HS-5 (cell line): ENCODE measurements at regions not wholly inside any gene's neighbourhood (a gene's known extent, or its start where the extent isn't known, plus 50 kb on each side); places are given as distances from the start of the nearest gene placed in this dataset.
"Not testable (repeated sequence)": the region's sequence is repeated elsewhere in the genome, so short reads cannot be mapped to it uniquely, and the experiment has no call there.

Experiments used
- DNase-seq: peaks from one replicate; pipeline ENCODE4 v3.0.0-alpha.2; 2012; ENCODE audit warnings: low read depth

DNA sequence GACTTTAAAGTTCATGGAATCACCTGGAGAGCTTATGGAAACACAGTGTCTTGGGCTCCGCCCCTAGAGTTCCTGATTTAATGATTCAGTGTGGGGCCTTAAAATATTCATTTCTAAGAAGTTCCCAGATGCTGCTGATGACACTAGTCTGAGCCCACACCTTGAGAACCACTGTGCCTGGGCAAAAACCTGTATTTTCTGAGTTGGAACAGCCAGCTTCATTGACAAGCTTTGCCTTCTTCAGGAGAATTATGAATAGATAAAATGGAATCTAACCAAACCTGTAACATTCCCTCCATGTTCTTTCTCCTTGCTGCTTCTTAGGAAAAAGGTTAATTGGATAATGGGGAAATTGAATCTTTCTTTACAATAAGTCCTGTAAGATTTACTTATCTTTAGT, 490.7 kb downstream of the DIPK2A start:
- no peak for DNase-seq

DNA sequence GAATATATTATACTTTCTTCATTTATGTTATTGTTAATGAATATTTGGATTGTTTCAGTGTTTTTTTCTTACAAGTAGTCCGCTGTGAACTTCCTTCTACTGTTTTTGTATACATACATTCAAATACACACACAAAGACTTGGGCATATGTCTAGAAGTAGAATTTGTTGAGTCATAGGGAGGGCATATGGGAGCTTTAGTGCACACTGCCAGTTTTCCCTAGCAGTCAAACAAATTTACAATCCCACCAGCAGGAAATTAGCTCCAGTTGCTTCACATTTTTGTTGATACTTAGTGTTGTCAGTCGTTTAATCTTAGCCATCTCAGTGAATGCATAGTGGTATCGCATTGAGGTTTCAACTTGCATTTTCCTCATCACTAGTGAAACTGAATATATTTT, 492.3 kb downstream of the DIPK2A start:
- no peak for DNase-seq

DNA sequence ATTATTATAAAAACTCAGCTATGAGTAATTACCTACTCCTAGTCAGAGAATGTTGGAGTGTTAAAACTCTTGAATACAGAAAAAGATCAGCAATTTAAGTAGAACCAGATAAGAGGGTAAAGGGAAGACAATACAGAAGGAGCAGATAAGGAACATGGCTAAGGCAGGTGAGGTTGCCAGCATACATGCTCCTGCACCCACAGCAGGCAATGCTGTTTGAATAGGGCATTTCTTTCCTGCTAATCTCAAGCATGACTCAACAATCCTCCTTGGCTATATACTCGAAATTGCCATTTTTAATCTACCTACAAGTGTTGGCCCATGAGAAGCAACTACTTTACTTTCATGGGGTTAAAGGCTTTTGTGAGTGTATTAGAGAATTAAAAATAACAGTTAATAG, 494.5 kb downstream of the DIPK2A start:
- no peak for DNase-seq

DNA sequence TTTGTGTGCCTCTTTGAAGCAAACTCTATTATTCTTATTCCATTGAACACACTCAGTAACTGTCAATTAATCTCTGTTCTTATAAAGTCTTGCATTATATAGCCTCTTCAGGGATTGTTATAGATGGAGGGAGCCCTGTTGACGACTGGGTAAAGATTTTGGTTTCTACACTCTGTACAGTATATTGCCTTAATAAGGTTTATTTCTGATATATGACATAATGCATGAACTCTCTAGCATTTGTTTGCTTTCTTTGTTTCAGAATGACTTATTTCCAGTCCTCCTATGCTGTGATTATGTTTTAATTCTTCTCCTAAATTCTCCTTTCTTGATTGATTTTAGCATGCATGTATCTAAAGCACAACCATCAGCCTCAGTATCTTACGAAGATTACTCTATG, 494.9 kb downstream of the DIPK2A start:
- DNase-seq, result no peak

DNA sequence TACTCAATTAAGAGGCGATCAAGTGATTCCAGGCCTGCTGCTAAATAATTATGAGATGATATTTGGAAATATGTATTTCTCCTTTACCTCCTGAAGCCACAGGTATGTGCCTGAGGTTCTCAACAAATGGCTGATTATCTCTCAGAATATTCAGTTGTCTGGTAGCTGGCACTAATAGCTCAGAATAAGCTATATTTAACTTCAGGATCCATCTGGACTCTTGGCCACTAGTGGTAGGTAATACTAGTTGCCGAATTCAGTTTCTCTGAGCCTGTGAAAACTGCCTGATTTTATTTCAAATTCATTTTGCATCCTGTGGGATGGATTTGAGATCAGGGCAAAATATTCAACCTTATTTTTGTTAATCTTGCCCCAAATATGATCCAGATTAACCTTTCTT, 499.0 kb downstream of the DIPK2A start:
- no peak for DNase-seq

DNA sequence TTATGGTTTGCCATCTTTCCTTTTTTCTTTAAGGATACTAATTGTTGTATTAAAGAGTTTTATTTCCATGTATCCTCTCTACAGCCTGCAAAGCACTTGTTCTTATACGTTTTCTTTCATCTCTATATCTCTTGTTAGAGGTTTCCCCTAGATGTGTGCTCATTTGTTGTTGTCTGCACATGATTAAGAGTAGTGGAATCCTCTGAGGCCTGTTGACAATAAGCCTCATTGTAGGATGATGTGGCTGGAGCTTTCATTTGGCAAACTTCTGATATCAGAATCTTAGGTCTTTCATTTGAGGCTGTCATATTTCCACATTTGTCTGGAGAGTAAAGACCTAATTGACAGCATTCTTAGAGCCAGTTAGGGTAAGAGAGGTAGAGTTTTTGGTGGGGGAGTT, 506.0 kb downstream of the DIPK2A start:
- no peak for DNase-seq

- DNase-seq, result no peak
These were observed 508.8 kb downstream of the DIPK2A start for GRCh38 chr3:144480416-144480919.

- DNase-seq, result no peak
These were observed 511.3 kb downstream of the DIPK2A start for GRCh38 chr3:144482876-144483275.

- DNase-seq, result no peak
These were observed 515.4 kb downstream of the DIPK2A start for GRCh38 chr3:144487011-144487410.

GRCh38 chr3:144488927-144489326, 517.3 kb downstream of the DIPK2A start:
- DNase-seq, result no peak

DNA sequence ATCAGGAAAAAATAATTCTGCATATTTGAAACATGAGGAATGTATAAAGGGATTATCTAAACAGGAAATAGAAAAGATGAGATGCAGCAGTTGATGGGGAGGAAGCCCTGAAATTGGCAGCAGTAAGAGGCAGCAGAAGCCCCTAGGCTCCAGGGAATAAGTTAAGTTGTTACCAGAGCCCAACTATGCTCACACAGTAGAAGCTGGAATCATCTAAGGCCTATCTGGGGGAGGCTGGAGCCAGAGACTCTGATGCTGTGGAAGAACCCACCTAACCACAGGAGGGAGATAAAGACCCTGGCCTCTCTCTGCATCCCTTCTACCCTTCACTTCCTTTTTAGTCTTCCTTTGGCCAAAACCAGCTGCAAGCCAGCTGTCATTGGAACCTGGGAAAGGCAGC, 519.7 kb downstream of the DIPK2A start:
- DNase-seq, result no peak

DNA sequence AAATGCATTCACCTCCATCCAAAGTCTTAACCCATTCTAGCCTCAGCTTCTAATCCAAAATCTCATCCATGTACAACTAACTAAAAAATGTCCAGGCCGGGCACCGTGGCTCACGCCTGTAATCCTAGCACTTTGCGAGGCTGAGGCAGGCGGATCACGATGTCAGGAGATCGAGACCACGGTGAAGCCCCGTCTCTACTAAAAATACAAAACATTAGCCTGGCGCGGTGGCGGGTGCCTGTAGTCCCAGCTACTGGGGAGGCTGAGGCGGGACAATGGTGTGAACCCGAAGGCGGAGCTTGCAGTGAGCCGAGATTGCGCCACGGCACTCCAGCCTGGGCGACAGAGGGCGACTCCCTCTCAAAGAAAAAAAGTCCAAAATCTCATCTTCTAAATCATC, 523.0 kb downstream of the DIPK2A start:
- DNase-seq, result not testable (repeated sequence)

DNA sequence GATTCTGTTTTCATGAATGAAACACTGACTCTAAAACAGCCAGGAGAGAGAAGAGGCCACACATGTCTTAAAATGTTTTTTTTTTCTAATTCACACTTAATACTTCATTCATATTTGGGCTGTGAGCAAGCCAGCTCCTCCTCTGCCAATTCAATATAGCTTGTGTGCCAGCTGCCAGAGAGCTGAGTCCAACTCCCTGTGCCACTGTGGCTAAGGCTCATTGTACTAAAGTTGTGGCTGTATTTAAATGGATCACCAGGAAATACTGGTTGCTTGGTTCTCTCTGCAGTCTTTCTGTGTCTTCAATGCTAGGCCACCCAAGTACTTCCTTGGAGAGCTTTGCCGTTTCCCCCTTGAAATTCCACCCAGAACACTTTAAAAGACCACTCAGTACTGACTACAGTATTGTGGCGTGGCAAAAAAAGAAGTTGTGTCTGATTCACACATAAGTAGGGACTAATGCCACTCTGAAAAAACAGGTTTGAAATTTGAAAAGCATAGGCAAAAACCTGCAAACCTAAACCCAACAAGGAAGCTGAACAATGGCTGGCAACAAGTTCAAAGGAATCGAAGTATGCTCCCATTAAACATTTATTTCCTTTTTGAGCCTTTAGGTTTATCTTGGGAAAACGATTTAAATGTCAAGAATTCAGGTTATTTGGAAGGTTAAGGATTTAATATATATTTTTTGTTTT, 524.7 kb downstream of the DIPK2A start:
- no peak for DNase-seq

DNA sequence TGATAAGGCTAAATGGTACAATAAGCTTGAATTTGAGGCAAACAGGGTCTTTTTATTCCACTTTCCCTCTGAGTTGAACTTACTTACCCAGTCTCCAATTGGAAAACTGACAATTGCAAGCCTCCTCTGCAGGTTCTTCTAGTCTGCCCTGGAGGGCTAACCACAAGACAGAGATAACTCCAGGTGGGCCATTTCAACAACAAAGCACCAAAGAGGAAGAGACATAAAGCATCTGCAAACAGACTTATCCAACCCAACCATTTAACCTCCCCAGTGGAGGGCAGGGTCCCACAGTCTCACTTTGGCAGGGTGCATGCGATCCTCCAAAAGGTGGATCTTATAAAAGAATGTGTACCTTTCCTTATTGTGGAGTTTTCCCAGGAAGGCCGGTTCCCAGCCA, 525.8 kb downstream of the DIPK2A start:
- no peak for DNase-seq

GRCh38 chr3:144499001-144499930, 527.6 kb downstream of the DIPK2A start:
- DNase-seq, result peak; percentile 14

DNA sequence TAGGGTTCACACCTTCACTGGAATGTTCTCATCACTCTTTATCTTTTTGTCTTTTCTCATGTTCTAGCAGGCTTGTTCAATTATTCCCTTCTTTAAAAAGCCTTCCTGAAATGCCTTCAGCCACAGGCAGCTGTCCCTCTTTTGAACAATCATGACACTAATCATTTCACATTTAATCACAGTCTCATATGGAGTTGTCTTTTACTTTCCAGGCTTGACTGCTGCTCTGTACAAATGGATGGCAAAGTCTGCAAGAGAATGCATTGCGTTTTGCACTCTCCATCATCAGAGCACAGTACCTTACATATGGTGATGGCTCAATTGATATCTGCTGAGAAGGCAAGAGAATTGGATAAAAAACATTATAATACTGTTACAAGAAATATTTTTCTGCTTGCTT, 529.8 kb downstream of the DIPK2A start:
- no peak for DNase-seq

DNA sequence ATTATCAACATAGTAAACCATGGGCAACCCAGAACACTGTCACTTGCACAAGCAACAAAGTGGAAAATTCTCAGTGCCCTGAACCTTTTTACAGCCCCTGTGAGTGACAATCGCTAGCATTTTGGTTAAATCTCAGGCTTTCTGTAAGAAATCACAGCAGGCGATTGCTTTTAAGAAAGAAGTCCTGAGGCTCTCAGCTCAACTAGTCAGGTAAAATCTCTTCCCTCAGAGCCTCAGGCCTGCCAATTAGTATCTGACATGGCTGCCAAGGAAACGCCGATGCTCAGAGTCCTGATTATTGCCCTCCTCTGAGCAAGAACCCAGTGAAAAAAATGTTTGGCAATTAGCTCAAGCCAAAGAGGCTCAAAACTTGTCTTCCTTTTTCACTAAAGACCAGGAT, 530.8 kb downstream of the DIPK2A start:
- DNase-seq, result no peak

GRCh38 chr3:144506375-144506774, 534.8 kb downstream of the DIPK2A start:
- DNase-seq, result not testable (repeated sequence)

- DNase-seq, result no peak
These were observed 539.7 kb downstream of the DIPK2A start for GRCh38 chr3:144511346-144511745.

GRCh38 chr3:144516026-144516425, 544.4 kb downstream of the DIPK2A start:
- no peak for DNase-seq

DNA sequence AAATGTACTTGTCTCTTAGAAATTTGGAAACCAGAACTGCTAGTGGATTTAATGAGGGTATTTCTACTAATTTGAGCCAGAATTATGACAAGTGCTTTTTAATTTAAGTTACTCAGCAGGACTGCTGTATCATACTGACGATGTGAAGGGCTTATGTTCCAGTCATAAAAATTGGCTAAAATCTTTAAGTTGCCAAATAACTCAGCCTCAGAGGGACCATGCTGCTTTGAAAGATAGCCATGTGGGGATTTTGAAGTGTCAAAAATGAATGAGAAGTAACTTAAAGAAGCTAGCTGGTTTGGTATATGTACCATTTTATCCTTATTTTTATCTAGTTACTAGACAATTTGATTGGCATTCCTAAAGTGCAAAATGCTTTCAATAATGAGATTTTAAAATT, 545.0 kb downstream of the DIPK2A start:
- no peak for DNase-seq

- DNase-seq, result no peak
These were observed 549.5 kb downstream of the DIPK2A start for GRCh38 chr3:144521131-144521530.

- DNase-seq, result no peak
These were observed 550.8 kb downstream of the DIPK2A start for GRCh38 chr3:144522456-144522855.
